ENCODE measurements at regions not wholly inside any gene's neighbourhood (a gene's known extent, or its start where the extent isn't known, plus 50 kb on each side); places are given as distances from the start of the nearest gene placed in this dataset.

DNA sequence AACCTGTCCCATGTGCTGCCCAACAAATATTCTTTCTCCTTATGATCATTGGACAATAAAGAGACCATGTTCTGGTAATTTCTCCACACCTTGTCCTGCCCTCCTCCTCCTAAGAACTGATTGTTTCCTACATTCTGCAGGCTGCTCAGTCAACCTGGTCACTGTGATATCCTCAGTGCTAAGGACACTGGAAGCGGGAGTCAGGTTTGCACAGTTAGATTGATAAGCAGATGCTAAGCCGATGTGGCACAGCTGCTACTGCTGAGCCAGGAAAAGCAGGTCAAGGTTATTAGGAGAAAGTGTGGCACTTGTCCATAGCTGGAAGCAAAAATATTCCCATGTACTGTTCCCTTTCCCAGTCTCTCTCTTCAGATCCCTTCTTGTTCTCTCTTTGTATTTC, 154.8 kb downstream of the TFAP2B start:
- TF ChIP-seq POLR2A (IDR thresholded peaks at IDR 0.05; ENCODE audit: low read length) = no peak
- no peak for TF ChIP-seq GATA1 (IDR thresholded peaks at IDR 0.05; ENCODE audit: low read depth, low read length)

All from erythroblast (primary cell).